ENCODE measurements at regions not wholly inside any gene's neighbourhood (a gene's known extent, or its start where the extent isn't known, plus 50 kb on each side); places are given as distances from the start of the nearest gene placed in this dataset.

- POLR2A ChIA-PET, result no interaction called here
- DNase-seq (ENCODE audit: low read depth, low spot score), result no peak
- in situ Hi-C loops (cut with MboI), result no loop called here
- no peaks in the 10 kb centered on the region for H3K4me1 ChIP-seq (ENCODE audit: control insufficient read depth, insufficient read depth, low read length)
- intact Hi-C loops (cut with micrococcal nuclease; ENCODE audit: unreplicated experiment), result no loop called here
- RAD21 ChIA-PET (ENCODE audit: unreplicated experiment), result no interaction called here
- no peak for TF ChIP-seq BCL11A (IDR thresholded peaks at IDR 0.05; ENCODE audit: low read depth, low read length)
- no peak for TF ChIP-seq CBX3 (IDR thresholded peaks at IDR 0.05; ENCODE audit: borderline replicate concordance, low read depth)
- TF ChIP-seq SMAD1 (IDR thresholded peaks at IDR 0.05; ENCODE audit: low read depth, partially characterized antibody), result no peak
- TF ChIP-seq ZNF217 (IDR thresholded peaks at IDR 0.05), result no peak
- TF ChIP-seq E2F4 (IDR thresholded peaks at IDR 0.05; ENCODE audit: low read depth, low read length), result no peak
- TF ChIP-seq FOXM1 (IDR thresholded peaks at IDR 0.05; ENCODE audit: low read depth, low read length), result no peak
- no peak for TF ChIP-seq POLR2AphosphoS2 (IDR thresholded peaks at IDR 0.05; ENCODE audit: low read depth, low read length)
- TF ChIP-seq RCOR1 (conservative IDR thresholded peaks at IDR 0.05; ENCODE audit: low read depth, low read length), result no peak
- TF ChIP-seq NR2F1 (conservative IDR thresholded peaks at IDR 0.05), result no peak
- no peak for TF ChIP-seq SIX5 (IDR thresholded peaks at IDR 0.05; ENCODE audit: low read depth, low read length, severe bottlenecking)
- no peak for TF ChIP-seq YY1 (IDR thresholded peaks at IDR 0.05; ENCODE audit: low read depth, low read length)
- 23% methylated on average over 2 of the region's 2 CpGs for WGBS (ENCODE audit: insufficient coverage, insufficient replicate concordance, low lambda C conversion rate, missing lambda C conversion rate)
- no peak overlapping the region for H3K4me3 ChIP-seq
- H3K27me3 ChIP-seq (replicated peaks in 1 of 2; ENCODE audit: control insufficient read depth in 2 of 2, insufficient read depth in 2 of 2, low read length in 1 of 2), result no peaks in the 10 kb centered on the region; a peak in 1 of 4 replicates
- H4K20me1 ChIP-seq (ENCODE audit: control insufficient read depth, insufficient read depth), result no peaks in the 10 kb centered on the region
- no peak overlapping the region for H2AFZ ChIP-seq (ENCODE audit: control insufficient read depth, low read depth, low read length)
- H3K9me3 ChIP-seq (replicated peaks; ENCODE audit: control insufficient read depth, insufficient read depth, low read length), result no peaks in the 10 kb centered on the region
- SMC1A ChIA-PET (ENCODE audit: uncharacterized antibody, unreplicated experiment), result no interaction called here
- no peak overlapping the region for H3K27ac ChIP-seq (ENCODE audit: control insufficient read depth, insufficient read depth)
- H3K79me2 ChIP-seq (ENCODE audit: control insufficient read depth, insufficient read depth, low read length), result no peaks in the 10 kb centered on the region
- no peak for ATAC-seq
- CTCF ChIA-PET, result no interaction called here
- H3K36me3 ChIP-seq (ENCODE audit: control insufficient read depth in 2 of 2, insufficient read depth in 2 of 2, low read length in 1 of 2), result no peaks in the 10 kb centered on the region
- FAIRE-seq, result no peak
- H3K4me2 ChIP-seq (ENCODE audit: control insufficient read depth, insufficient read depth), result no peak overlapping the region
- BruUV-seq (replicated peaks), result no TSS peak
- H3K9ac ChIP-seq (ENCODE audit: control insufficient read depth, insufficient read depth, low read length), result no peak overlapping the region
Observed at GRCh38 chr12:41924111-41924510, 220.6 kb downstream of the GXYLT1 start.

Data from GM12878 (cell line).